GM18870 (cell line): ENCODE measurements at regions not wholly inside any gene's neighbourhood (a gene's known extent, or its start where the extent isn't known, plus 50 kb on each side); places are given as distances from the start of the nearest gene placed in this dataset.
"Not testable (repeated sequence)": the region's sequence is repeated elsewhere in the genome, so short reads cannot be mapped to it uniquely, and the experiment has no call there.

ENCODE experiments used
- ATAC-seq: cut with Tn5 transposase; IDR thresholded peaks from one replicate; pipeline ENCODE4 v1.9.1; 2021; ENCODE audit warnings: moderate library complexity; ENCODE audit not compliant: unreplicated experiment

DNA sequence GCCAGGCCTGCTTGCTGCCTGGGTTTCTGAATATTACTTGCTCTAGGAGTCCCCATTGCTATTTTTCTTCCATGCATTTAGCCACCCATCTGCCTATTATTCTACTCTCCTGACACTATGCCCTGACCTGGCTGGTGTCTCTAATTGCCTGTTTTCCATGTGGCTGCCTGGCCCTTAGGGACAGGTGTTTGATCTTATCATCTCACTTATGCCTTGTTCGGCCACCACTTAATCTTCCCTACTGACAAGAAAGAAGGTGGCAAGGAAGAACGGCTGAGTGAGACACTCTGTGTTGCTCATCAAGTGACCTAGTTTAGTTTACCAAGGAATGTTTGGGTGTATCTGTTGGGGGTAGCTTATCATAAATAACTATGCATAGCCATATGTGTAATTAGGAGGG, 50.4 kb upstream of the RAPH1 start:
- no peak for ATAC-seq

DNA sequence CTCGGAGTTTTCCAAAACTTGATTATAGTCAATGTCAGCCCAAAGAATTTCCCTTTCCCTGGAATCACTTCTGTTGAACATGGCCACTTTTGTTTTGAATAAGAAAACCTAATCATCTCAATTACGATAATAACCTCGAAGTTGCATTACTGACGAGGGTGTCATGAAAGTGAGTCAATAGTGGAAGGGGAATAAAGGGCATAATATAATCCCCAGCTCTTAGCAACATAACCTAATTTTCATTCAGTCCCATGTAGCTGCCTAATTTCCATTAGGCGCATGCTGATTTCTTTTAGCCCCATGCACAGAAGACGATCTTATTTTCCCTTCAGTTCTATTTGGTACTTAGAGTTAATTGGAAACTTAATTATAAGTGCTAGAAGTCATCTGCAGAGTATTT, 51.1 kb upstream of the RAPH1 start:
- ATAC-seq, result no peak

DNA sequence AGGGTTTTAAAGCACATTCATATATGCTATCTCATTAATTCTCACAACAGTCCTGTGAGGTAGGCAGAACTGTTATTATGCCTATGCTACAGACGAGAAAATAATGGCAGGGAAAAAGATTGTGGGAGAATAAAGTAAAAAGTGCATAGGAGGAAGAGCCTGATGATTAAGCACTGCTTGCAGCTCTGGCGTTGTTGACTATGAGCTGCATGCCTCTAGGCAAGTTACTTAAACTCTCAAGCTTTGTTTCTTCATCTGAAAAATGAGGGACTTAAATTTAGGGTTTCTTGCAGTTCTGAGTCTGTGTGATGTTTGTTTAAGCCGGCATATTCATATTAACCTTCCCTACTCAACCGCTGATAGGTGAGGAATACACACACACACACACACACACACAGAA, 51.6 kb upstream of the RAPH1 start:
- no peak for ATAC-seq

DNA sequence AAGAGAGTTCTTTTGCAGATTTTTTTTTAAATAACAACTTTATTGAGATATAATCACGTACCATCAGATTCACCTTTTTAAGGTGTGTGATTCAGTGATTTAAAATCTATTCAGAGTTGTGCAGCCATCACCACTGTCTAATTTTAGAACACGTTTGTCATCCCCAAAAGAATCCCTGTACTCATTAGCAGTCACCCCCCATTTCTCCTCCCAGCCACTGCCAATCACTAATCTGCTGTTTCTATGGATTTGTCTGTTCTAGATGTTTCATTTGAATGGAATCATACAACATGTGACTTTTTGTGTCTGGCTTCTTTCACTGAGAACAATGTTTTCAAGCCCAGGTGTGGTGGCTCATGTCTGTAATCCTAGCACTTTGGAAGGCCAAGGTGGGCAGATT, 55.4 kb upstream of the RAPH1 start:
- ATAC-seq, result no peak

DNA sequence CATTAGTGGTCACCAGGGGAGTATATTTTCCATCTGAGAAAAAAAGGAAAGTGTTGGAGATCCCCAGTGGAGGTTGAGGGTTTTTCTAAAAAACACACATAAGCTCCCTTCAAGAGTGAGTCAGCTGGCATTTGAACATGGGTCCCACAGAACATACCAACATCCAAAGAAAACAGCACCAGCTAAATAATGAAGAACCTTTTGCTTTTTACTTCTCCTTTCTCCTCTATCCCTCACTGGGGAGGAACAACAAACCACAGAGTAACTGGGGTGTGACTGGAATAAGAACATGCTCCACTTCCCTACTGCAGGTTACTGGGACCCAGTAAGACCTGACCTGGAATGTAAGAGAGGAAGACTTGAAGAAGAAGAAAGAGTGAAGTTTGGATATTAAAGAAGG, 56.5 kb upstream of the RAPH1 start:
- no peak for ATAC-seq

DNA sequence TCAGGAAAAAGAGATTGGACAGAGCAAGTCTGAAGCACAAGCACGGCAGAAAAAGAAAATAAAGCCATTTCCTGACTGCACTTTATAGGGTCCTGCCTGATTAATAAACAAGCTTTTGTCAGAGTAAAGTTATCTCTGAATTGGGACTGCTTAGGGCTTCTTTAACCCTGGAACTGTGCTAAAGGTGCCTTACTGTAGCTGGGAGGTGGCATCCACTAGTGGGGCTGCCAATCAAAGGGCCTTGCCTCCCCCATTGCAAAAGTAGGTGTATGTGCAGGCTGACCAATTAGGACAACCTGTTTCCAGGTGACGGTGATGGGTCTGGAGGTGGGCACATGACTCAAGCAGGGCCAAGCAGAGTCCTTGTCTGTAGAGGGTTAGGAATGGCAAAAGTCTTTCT, 57.4 kb upstream of the RAPH1 start:
- no peak for ATAC-seq

DNA sequence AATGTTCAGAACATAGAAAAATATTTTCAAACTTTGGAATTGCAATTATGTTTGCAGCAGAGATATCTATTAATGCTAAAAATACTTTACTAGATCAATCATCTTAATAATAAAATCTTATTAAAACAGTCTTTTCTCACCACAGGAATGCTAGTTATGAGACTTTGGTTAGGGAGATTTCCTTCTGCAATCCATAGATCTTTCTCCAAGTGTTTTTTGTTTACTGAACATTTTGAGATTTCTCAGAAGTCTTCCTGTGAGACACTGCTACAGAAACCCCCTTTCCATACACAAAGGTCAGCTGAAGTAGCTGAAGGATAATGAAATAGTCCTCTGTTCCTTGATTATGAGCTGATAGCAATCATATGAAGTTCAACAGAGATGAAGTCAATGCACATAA, 59.4 kb upstream of the RAPH1 start:
- ATAC-seq, result no peak

DNA sequence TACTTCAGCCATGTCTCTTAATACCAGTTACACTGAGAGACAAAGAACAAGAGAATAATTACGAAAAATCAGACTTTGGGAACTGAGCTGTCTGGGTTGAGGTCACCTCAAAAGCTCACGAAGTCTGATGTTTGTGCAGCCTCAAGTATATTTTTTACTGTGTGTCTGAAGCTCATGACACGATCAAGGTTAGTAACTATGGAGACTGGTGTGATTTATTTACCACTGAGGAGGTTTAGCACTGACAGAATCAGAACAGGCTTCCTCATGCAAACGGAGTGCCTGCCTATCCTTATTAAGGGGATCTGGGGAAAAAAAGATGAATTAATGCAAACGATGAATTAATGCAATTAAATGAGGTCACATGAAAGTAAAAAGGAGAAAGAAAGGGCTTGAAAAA, 61.1 kb upstream of the RAPH1 start:
- no peak for ATAC-seq

DNA sequence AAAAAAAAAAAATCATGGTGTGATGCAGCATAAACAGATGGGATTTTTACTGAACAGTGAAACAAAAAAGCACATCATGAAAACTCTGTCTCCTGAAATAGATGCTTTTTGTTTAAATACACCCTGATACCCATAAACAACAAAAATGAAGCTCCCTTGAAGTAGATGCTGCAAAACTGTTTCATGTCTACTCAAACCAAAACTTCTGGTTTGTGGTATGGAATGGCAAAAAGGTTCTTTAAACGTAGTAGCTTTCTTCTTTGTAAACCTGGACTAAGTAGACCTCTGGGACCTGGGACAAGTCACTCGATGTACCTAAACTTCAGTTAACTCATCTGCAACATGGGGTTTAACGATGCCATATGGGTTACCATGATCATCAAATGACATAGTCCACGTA, 64.4 kb upstream of the RAPH1 start:
- peak; percentile 51 for ATAC-seq

DNA sequence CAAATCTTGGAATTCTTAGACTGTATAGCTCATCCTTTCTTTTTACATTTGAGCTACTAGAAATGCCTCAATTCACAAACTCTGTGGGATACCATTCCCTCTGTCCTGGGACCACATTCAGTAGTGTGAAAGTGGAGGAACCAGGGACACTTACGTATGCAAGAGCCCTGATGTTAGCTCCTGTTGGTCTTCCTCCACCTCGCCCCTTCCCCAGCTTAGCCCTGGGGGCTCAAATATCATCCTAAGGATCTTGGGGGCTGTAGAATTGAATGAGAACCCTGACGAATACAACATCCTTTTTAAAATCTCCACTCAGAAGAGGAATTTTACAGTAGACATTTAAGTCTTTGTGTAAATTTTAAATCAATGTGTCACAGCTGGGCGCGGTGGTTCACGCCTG, 65.2 kb upstream of the RAPH1 start:
- no peak for ATAC-seq

DNA sequence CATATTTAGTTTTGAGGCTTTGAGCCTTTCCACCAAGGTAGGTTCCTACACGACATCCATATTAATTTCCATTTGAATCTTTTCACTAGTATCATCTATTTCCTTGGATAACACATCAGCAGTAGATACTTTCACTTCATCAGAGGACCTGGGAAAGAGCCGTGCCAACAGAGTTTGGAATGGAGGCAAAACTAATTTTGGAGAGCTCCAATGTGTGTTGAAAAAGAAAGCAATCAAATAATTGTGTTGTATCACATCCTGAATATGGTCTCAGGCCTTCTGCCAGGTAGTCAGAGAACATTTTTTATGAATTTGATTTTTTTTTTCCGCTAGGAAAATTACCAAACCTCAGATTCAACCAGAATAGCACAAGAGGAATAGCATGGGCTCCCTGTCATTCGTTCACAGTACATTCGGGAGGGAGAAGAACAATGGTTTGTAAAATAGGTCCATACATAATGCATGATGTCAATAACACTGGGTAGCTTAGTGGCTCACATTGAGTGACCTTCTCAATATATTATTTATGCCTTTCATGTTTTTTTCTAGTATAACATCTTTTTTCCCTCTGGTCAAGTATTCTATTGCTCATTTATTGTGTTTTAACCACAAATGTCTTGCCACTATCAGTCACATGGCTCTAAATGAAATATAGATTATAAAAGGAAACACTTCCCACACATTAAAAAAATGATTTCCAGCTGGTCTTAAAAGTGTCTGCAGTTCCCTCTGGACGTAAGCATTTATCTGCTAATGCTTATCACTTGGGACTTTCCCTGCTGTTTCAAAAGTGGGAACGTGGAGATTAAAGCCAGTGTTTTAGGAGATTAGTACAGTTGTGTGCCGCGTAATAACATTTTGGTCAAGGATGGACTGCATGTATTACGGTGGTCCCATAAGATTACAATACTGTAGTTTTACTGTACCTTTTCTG, 68.6 kb upstream of the RAPH1 start:
- no peak for ATAC-seq

DNA sequence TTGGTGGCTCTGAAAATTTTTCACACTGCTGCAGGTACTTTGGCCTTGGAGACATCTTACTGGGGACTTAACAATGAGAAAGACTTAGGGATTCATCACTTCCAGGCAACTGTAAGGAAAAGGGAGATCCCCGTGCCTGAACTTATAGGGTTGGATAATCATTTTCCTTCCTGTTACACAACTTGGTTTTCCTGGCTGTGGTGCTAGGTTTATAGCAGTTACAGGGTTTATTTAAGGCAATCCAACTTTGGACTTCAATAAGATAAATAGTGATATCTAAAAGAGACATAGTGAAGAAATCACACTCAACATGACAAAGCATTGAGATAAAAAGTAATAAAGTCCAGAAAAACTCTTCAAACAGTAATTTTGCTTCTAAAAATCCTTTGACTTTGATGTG, 70.2 kb upstream of the RAPH1 start:
- no peak for ATAC-seq

DNA sequence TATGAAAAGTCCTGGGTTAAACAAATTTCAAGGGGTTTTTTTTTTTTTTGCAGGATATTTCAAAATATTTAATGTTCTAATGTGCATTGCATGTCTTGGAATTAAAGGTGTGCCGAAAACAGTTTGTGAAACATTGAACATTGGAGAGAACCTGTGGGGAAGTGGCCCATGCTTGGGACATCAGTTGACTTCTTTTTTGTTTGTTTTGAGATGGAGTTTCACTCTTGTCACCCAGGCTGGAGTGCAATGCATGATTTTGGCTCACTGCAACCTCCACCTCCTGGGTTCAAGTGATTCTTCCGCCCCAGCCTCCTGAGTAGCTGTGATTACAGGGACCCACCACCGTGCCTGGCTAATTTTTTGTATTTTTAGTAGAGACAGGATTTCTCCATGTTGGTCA, 71.0 kb upstream of the RAPH1 start:
- ATAC-seq, result no peak

DNA sequence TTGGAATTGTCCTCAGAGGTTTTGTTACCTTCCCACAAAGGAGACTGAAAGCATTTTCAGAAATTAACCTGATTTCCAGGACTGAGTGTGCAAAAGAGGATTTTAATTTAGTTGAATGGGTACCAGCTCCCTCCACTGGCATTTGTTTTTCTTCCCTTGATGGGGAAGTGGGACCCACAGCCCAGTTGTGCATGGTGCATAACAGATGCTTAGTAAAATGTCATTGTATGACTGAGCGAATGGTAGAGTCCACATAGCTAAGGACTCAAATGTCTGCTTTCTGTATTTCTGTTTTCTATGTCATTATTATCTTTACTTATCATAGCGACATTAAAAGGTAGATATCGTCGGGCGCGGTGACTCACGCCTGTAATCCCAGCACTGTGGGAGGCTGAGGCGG, 75.5 kb upstream of the RAPH1 start:
- no peak for ATAC-seq

DNA sequence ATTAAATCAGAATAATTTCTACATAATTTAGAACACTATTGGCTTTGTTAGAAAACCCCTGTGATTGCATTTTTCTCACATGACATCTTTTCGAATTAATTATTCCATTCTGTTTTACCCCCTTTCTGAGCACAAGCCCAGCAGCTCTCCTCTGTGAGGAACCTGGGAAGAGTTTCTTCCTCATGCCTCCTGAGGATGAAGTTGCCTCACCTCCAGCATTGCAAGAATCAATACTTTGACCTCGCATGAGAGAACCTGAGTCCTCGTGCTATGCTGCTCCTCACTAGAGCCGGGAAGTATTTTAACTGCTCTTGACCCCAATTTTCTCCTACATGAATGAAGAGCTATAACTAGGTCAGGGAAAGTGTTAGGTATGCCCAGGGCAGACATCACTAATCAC, 77.1 kb upstream of the RAPH1 start:
- ATAC-seq, result no peak

DNA sequence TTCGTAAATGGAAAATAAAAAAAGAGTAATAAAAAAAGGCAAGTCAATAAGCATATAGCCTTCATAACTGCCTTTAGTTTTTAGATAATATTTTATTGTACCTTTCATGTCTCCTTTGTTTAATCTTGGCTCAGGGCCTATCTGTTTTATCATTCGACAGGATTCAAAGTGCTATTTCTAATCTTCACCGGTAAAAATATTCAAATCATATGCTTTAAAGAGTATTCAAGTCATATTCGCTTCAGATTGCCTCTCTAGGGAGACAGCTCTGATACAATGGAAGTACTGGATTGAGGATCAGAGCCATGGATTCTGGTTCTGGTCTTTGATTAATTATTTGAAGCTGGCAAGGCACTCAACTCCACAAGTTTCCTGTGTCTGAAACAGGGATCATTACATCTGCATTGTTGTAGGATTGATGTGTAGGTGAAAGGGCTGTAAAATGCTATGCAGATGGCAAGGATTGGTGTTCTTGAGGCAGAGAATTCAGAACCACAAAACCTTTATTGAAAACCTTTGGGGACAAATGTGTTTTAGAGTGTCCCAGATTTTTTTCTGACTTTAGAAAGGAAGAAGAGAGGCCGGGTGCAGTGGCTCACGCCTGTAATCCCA, 84.3 kb upstream of the RAPH1 start:
- ATAC-seq, result no peak

DNA sequence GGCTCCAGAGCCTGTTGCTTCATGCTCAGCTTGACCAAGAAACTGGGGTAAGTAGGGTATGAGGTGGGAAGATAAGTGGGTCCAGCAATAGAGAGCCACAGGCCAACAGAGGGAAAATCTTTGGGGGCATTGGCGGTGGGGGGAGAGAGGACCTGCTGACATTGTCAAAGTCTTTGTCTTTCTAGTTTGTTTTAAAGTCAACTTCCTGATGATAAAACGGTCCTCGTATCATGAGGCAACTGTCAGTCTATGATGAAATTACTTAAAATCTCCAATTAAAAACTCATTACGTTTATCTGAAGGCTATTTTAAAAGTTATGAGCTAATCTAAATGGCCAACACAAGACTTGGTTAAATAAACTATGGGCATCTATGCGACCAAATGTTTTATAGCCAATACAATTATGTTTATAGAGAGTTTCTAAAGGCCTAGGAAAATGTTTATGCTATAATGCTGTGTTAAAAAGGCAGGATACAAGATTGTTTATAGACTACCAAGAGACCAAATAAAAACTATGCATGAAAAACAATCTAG, 84.4 kb upstream of the CD28 start:
- ATAC-seq, result no peak

DNA sequence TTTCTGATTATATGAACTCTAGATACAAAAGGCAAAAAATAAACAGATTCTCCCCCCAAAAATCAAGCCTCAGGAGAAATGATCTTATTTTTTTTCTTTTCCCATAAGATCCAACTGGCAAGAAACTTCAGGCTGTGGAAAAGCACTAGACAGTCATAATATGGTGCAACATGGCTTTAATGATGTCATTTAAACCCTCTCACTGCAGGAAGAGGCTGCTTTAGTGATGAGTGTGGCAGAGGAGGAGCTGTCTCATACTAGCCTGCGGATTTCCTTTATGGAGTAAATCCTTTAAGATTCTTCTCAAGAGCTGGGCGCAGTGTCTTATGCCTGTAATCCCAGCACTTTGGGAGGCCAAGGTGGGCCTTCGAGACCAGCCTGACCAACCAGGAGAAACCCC, 83.3 kb upstream of the CD28 start:
- no peak for ATAC-seq

DNA sequence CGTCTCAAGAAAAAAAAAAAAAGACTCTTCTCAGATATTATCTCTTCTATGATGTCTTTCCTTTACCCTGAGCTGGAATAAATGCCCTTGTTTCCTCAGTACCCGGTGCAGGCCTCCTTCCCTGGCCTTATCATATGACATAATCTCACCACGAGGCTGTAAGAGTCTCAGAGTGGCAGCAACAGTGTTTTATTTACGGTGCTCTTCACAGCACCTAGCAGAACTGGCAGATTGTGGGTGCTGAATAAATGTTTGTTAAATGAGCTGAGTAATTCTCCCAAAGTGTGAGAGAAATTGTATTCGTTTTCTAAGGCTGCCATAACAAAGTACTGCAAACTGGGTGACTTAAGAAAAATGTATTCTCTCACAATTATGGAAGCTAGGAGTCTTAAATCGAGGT, 82.8 kb upstream of the CD28 start:
- no peak for ATAC-seq

DNA sequence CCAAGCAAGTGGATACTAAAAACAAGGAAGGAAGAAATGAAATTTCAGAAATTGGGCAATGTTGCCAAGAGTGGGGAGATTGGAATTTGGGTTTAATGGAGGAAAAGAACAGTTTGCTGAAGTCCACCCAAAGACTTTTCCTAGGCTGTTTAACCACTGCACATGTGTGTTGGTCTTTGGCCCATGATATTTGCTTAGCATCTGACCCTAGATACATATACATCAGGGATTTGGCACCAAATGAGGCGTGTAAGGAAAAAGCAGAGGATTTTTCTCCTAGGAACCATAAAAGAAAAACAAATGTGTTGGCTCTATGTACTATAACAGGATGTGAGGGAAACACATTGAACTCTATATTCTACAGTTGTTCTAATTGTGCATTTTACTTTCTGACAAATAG, 80.7 kb upstream of the CD28 start:
- no peak for ATAC-seq

DNA sequence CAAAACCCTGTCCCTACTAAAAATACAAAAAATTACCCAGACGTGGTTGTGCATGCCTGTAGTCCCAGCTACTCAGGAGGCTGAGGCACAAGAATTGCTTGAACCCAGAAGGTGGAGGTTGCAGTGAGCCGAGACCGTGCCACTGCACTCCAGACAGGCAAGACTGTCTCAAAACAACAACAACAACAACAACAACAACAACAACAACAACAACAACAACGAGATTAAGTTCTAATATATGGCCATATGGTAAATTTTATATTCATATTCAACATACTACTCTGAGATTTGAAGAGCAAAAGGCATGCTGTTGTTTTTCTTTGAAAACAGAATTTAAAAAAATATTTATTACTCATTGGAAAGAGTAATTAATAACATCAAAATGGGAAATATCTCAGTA, 80.2 kb upstream of the CD28 start:
- not testable (repeated sequence) for ATAC-seq

DNA sequence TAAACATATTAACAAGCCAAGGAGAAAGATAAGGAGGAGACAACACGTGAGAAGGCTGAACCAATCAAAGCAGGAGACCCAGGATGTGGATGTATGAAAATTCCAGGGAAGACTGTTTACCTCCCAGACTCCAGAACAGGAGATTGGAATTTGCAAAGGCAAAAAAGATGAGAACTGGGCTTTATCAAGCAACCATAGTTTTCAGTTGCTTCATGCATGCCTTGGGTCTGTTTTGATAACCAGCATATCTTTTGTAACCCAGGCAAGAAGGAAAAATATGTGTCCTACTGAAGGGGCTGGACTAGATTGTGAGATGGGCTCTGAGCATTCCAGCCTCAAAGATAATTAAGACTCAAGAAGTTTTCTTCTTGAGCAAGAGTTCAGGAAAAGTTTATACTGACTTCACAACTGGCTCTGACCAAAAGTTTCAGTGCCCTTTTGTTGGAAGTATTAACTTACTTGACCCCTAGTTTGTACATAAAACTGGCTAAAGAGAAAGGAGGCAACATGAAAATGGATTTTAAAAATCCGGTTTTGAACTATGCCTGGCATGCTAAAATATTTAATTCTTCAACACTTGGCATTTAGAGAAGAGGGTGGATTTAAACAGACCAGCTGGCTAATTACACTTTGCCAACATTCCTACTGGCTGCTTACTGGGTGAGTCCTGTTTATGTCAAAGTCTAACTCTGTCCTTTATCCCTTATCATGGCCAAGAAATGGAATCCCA, 79.3 kb upstream of the CD28 start:
- ATAC-seq, result no peak
